ENCODE measurements at regions not wholly inside any gene's neighbourhood (a gene's known extent, or its start where the extent isn't known, plus 50 kb on each side); places are given as distances from the start of the nearest gene placed in this dataset.

DNA sequence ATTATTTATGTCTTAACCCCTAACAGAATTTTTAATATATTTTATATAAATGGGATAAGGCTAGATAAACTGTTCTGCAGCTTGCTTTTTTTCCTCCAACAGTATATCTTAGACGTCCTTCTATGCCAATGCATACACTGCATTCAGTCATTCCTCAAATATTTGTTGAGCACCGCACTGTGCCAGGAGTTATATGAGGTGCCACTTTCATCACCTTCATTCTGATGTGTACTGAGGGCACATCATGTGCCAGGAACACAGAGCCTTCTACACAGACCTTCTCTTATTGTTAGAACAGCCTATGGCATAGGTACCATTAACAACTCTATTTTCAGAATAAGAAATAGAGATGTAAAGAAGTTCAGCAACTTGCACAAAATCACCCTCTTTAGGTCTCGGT lies 570.1 kb downstream of the CDK5RAP2 start:
- Histone ChIP-seq H3K4me1 (no peaks in the 10 kb centered on the region), H3K4me3 (ENCODE audit: low read depth, low read length) (no peak overlapping the region), H3K36me3 (ENCODE audit: control insufficient read depth, insufficient read depth, low read length) (no peaks in the 10 kb centered on the region), H3K27me3 (replicated peaks; ENCODE audit: control insufficient read depth, insufficient read depth, low read length) (no peaks in the 10 kb centered on the region), H3K9me3 (no peaks in the 10 kb centered on the region)
- no TSS peak for BruUV-seq (replicated peaks)
- Mint-ChIP-seq H3K27me3 (ENCODE audit: insufficient read depth, unreplicated experiment) (peaks cover 8% of the 10 kb centered on the region), H3K36me3 (ENCODE audit: insufficient read depth, unreplicated experiment) (no peaks in the 10 kb centered on the region), H3K4me1 (ENCODE audit: low read depth, unreplicated experiment) (no peaks in the 10 kb centered on the region), H3K4me3 (ENCODE audit: unreplicated experiment) (no peak overlapping the region), H3K27ac (ENCODE audit: unreplicated experiment) (no peak overlapping the region), H3K9me3 (ENCODE audit: unreplicated experiment) (no peaks in the 10 kb centered on the region)
- DNase-seq: no peak
- ChIA-PET CTCF (no interaction called here), POLR2A (no interaction called here)
- TF ChIP-seq, protein P1, sequence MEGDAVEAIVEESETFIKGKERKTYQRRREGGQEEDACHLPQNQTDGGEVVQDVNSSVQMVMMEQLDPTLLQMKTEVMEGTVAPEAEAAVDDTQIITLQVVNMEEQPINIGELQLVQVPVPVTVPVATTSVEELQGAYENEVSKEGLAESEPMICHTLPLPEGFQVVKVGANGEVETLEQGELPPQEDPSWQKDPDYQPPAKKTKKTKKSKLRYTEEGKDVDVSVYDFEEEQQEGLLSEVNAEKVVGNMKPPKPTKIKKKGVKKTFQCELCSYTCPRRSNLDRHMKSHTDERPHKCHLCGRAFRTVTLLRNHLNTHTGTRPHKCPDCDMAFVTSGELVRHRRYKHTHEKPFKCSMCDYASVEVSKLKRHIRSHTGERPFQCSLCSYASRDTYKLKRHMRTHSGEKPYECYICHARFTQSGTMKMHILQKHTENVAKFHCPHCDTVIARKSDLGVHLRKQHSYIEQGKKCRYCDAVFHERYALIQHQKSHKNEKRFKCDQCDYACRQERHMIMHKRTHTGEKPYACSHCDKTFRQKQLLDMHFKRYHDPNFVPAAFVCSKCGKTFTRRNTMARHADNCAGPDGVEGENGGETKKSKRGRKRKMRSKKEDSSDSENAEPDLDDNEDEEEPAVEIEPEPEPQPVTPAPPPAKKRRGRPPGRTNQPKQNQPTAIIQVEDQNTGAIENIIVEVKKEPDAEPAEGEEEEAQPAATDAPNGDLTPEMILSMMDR (IDR thresholded peaks at IDR 0.05; ENCODE audit: insufficient read depth in 1 of 2, low read depth in 1 of 2, low read length in 1 of 2, severe bottlenecking in 1 of 2, unreplicated experiment in 1 of 2): no peak
- intact Hi-C loops (cut with micrococcal nuclease; ENCODE audit: unreplicated experiment): no loop called here

DNA sequence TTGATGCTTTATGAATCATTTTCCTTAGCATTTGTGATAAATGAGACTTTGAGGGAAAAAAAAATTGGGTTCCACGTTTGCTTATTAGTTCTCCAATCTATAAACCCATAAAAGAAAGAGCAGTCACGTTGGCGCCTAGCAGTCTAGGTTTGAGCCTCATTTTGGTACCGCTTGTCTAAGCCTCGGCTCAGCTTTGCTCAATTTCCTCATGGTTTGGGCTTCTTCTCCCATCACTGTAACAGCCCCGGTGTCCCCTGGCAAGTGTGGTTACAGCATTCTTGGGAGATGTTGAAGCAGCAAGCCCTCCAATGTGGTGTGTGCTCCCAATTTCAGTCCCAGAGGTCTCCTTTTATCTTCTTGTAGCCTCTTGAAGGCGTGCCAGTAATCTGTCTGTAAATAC lies 578.4 kb downstream of the CDK5RAP2 start:
- Mint-ChIP-seq H3K27me3 (ENCODE audit: insufficient read depth, unreplicated experiment) (peaks cover 8% of the 10 kb centered on the region), H3K36me3 (ENCODE audit: insufficient read depth, unreplicated experiment) (no peaks in the 10 kb centered on the region), H3K4me1 (ENCODE audit: low read depth, unreplicated experiment) (no peaks in the 10 kb centered on the region), H3K4me3 (ENCODE audit: unreplicated experiment) (no peak overlapping the region), H3K27ac (ENCODE audit: unreplicated experiment) (no peak overlapping the region), H3K9me3 (ENCODE audit: unreplicated experiment) (no peaks in the 10 kb centered on the region)
- H3K27me3 ChIP-seq (replicated peaks; ENCODE audit: control insufficient read depth, insufficient read depth, low read length): no peaks in the 10 kb centered on the region
- no peak for DNase-seq
- no peaks in the 10 kb centered on the region for H3K4me1 ChIP-seq
- H3K4me3 ChIP-seq (ENCODE audit: low read depth, low read length): no peak overlapping the region
- POLR2A ChIA-PET: no interaction called here
- no peaks in the 10 kb centered on the region for H3K9me3 ChIP-seq
- no TSS peak for BruUV-seq (replicated peaks)
- intact Hi-C loops (cut with micrococcal nuclease; ENCODE audit: unreplicated experiment): no loop called here
- no peaks in the 10 kb centered on the region for H3K36me3 ChIP-seq (ENCODE audit: control insufficient read depth, insufficient read depth, low read length)
- TF ChIP-seq, protein P1 (IDR thresholded peaks at IDR 0.05; ENCODE audit: insufficient read depth in 1 of 2, low read depth in 1 of 2, low read length in 1 of 2, severe bottlenecking in 1 of 2, unreplicated experiment in 1 of 2): no peak
- CTCF ChIA-PET: no interaction called here

DNA sequence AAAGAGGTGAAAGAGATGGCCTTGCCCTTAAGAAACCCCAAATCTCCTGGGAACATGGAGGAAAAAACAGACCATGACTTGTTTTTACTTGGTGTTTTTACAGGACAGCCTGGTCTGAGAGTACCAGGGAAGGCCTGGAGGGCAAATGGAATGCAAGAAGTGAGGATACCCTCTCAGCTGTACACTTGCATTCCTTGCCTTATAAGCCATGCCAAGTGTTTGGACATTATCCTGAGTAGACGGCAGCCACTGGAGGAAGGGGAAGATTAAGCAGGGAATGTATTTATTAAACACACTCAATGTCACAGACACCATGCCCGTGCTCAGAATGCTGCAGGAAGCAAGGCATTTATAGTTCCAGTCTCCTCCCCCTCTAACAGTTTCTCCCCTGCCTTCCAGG lies 581.4 kb downstream of the CDK5RAP2 start:
- Mint-ChIP-seq H3K9me3 (ENCODE audit: unreplicated experiment) (no peaks in the 10 kb centered on the region), H3K27ac (ENCODE audit: unreplicated experiment) (no peak overlapping the region), H3K27me3 (ENCODE audit: insufficient read depth, unreplicated experiment) (peaks cover 9% of the 10 kb centered on the region), H3K36me3 (ENCODE audit: insufficient read depth, unreplicated experiment) (no peaks in the 10 kb centered on the region), H3K4me1 (ENCODE audit: low read depth, unreplicated experiment) (no peaks in the 10 kb centered on the region), H3K4me3 (ENCODE audit: unreplicated experiment) (no peak overlapping the region)
- no TSS peak for BruUV-seq (replicated peaks)
- H3K36me3 ChIP-seq (ENCODE audit: control insufficient read depth, insufficient read depth, low read length): no peaks in the 10 kb centered on the region
- intact Hi-C loops (cut with micrococcal nuclease; ENCODE audit: unreplicated experiment): no loop called here
- POLR2A ChIA-PET: no interaction called here
- TF ChIP-seq, protein P1 (IDR thresholded peaks at IDR 0.05; ENCODE audit: insufficient read depth in 1 of 2, low read depth in 1 of 2, low read length in 1 of 2, severe bottlenecking in 1 of 2, unreplicated experiment in 1 of 2): no peak
- H3K27me3 ChIP-seq (replicated peaks; ENCODE audit: control insufficient read depth, insufficient read depth, low read length): no peaks in the 10 kb centered on the region
- H3K4me1 ChIP-seq: no peaks in the 10 kb centered on the region
- CTCF ChIA-PET: no interaction called here
- H3K4me3 ChIP-seq (ENCODE audit: low read depth, low read length): no peak overlapping the region
- DNase-seq: no peak
- no peaks in the 10 kb centered on the region for H3K9me3 ChIP-seq
